ENCODE measurements at regions not wholly inside any gene's neighbourhood (a gene's known extent, or its start where the extent isn't known, plus 50 kb on each side); places are given as distances from the start of the nearest gene placed in this dataset.
A peak's percentile ranks its signal among the peaks of the same experiment; 100 is the strongest.

- peak overlapping the region; percentile 84 for H2BK20ac ChIP-seq (ENCODE audit: low read depth, low read length)
- peak overlapping the region; percentile 37; the same call in 2 of the 3 replicates for H2BK15ac ChIP-seq (ENCODE audit: low read depth, low read length)
- peak overlapping the region; percentile 36 for H2BK120ac ChIP-seq (ENCODE audit: low read depth, low read length)
- H3K4me3 ChIP-seq (ENCODE audit: insufficient read depth, low read depth, low read length): no peak overlapping the region
- no peaks in the 10 kb centered on the region for H4K20me1 ChIP-seq (ENCODE audit: insufficient read depth, low read length)
- in situ Hi-C loops (cut with MboI; ENCODE audit: low sequenced_read_pairs) (no loop called here), intact Hi-C loops (cut with micrococcal nuclease) (no loop called here), dilution Hi-C loops (cut with HindIII; ENCODE audit: low sequenced_read_pairs, unreplicated experiment) (no loop called here)
- H4K91ac ChIP-seq (ENCODE audit: insufficient read depth, low read depth, low read length): 0 out of 2 replicates have a peak overlapping the region, but pooled peaks have one; percentile 24
- CTCF ChIA-PET: interaction anchor here (1.0 kb wide), 1 partner anchor 17 kb away, joined by 3 read pairs; no protein-coding TSS in a partner anchor
- BruUV-seq (replicated peaks): no TSS peak
- POLR2A ChIA-PET (ENCODE audit: unreplicated experiment): no interaction called here
- no peak overlapping the region for H2AFZ ChIP-seq (replicated peaks; ENCODE audit: low read length, poor library complexity)
- H3K4me1 ChIP-seq (ENCODE audit: control insufficient read depth, insufficient read depth, low read length): peaks cover 11% of the 10 kb centered on the region
- H4K5ac ChIP-seq (ENCODE audit: low read depth, low read length): 0 out of 2 replicates have a peak overlapping the region, but pooled peaks have one; percentile 73
- H3K56ac ChIP-seq (ENCODE audit: extremely low read depth, insufficient read depth, low read length): no peak overlapping the region
- H2AK9ac ChIP-seq (replicated peaks; ENCODE audit: low read depth, low read length, poor library complexity): no peak overlapping the region
- H3K36me3 ChIP-seq (ENCODE audit: control insufficient read depth, insufficient read depth, low read length): no peaks in the 10 kb centered on the region
- H3K9me1 ChIP-seq (ENCODE audit: insufficient read depth, low read length): peaks cover 6% of the 10 kb centered on the region; the same call in 1 of the 2 replicates
- no peaks in the 10 kb centered on the region for H3K27me3 ChIP-seq (ENCODE audit: control insufficient read depth, insufficient read depth, low read length)
- 92% methylated on average over 1 of the region's 3 CpGs; no CpG with 5 or more reads in 1 of the 2 experiments for WGBS, 2 experiments (ENCODE audit: extremely low coverage in 2 of 2, insufficient read length in 1 of 2)
- TF ChIP-seq RCOR1 (IDR thresholded peaks at IDR 0.05; ENCODE audit: insufficient replicate concordance, low read length) (no peak), POLR2A (IDR thresholded peaks at IDR 0.05; ENCODE audit: low read depth, low read length) (no peak), NFE2L2 (IDR thresholded peaks at IDR 0.05; ENCODE audit: low read depth, low read length) (no peak), SMC3 (IDR thresholded peaks at IDR 0.05; ENCODE audit: low read depth, low read length) (no peak), MAZ (IDR thresholded peaks at IDR 0.05; ENCODE audit: borderline replicate concordance, low read depth, low read length) (no peak), RFX5 (IDR thresholded peaks at IDR 0.05; ENCODE audit: low read depth, low read length) (no peak), CTCF (conservative IDR thresholded peaks at IDR 0.05; ENCODE audit: low read depth, low read length) (no peak), FOS (IDR thresholded peaks at IDR 0.05; ENCODE audit: low read depth, low read length) (no peak), BHLHE40 (IDR thresholded peaks at IDR 0.05; ENCODE audit: low read depth, low read length) (no peak), MXI1 (IDR thresholded peaks at IDR 0.05; ENCODE audit: borderline replicate concordance, low read depth, low read length) (no peak), CHD1 (IDR thresholded peaks at IDR 0.05; ENCODE audit: low read depth, low read length) (no peak), CEBPB (IDR thresholded peaks at IDR 0.05; ENCODE audit: low read depth, low read length) (no peak), RAD21 (IDR thresholded peaks at IDR 0.05; ENCODE audit: low read length) (no peak), MAFK (IDR thresholded peaks at IDR 0.05; ENCODE audit: low read depth, low read length) (no peak)
- TF ChIP-seq, protein P1, sequence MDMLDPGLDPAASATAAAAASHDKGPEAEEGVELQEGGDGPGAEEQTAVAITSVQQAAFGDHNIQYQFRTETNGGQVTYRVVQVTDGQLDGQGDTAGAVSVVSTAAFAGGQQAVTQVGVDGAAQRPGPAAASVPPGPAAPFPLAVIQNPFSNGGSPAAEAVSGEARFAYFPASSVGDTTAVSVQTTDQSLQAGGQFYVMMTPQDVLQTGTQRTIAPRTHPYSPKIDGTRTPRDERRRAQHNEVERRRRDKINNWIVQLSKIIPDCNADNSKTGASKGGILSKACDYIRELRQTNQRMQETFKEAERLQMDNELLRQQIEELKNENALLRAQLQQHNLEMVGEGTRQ (IDR thresholded peaks at IDR 0.05; ENCODE audit: low read depth, low read length): no peak
- TF ChIP-seq, protein P2, sequence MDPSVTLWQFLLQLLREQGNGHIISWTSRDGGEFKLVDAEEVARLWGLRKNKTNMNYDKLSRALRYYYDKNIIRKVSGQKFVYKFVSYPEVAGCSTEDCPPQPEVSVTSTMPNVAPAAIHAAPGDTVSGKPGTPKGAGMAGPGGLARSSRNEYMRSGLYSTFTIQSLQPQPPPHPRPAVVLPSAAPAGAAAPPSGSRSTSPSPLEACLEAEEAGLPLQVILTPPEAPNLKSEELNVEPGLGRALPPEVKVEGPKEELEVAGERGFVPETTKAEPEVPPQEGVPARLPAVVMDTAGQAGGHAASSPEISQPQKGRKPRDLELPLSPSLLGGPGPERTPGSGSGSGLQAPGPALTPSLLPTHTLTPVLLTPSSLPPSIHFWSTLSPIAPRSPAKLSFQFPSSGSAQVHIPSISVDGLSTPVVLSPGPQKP (IDR thresholded peaks at IDR 0.05; ENCODE audit: borderline replicate concordance, low read depth, low read length): no peak
- H2BK5ac ChIP-seq (ENCODE audit: low read depth, low read length, poor library complexity, severe bottlenecking): peak overlapping the region; percentile 26
- 0 out of 2 replicates have a peak overlapping the region, but pooled peaks have one; percentile 29 for H3K23ac ChIP-seq (ENCODE audit: low read depth, low read length)
- 0 out of 2 replicates have a peak overlapping the region, but pooled peaks have one; percentile 14 for H3K14ac ChIP-seq (replicated peaks; ENCODE audit: low read depth, low read length)
- no peak overlapping the region for H3K27ac ChIP-seq (ENCODE audit: insufficient read depth, low read length)
- peak overlapping the region; percentile 51 for H3K4ac ChIP-seq (ENCODE audit: low read depth, low read length)
- peak overlapping the region; percentile 80; the same call in 1 of the 2 replicates for H3K18ac ChIP-seq (ENCODE audit: low read depth, low read length)
- no peak for DNase-seq
- no peak overlapping the region; the same call in 1 of the 2 replicates for H3K4me2 ChIP-seq (ENCODE audit: low read depth, low read length)
- H3K9ac ChIP-seq (ENCODE audit: low read depth, low read length): no peak overlapping the region
- H3K9me3 ChIP-seq (ENCODE audit: control insufficient read depth, insufficient read depth, low read length): no peaks in the 10 kb centered on the region
- H3K79me1 ChIP-seq (ENCODE audit: low read depth in 1 of 2, low read length in 2 of 2): no peaks in the 10 kb centered on the region
- H4K8ac ChIP-seq (ENCODE audit: low read depth in 2 of 2, low read length in 2 of 2): peak overlapping the region in 1 of 2 experiments; percentile 52; a peak in 1 of 4 replicates
- ATAC-seq (ENCODE audit: low read depth): no peak
- peak overlapping the region; percentile 66; the same call in 1 of the 2 replicates for H2AK5ac ChIP-seq (ENCODE audit: low read depth, low read length)
Observed at GRCh38 chr2:18441583-18441982, 118.9 kb downstream of the RDH14 start.

Measured in IMR-90 (cell line).